Panc1 (cell line): ENCODE measurements at regions not wholly inside any gene's neighbourhood (a gene's known extent, or its start where the extent isn't known, plus 50 kb on each side); places are given as distances from the start of the nearest gene placed in this dataset.
A peak's percentile ranks its signal among the peaks of the same experiment; 100 is the strongest.

ENCODE experiments used
- ATAC-seq: fragments of 200-7000 bp; cut with Tn5 transposase; 2 replicates; pipeline ENCODE4 v1.9.1; 2020; ENCODE audit warnings: mild to moderate bottlenecking, moderate library complexity
- BruUV-seq: library from RNA; stranded (reverse); fragments of 400-500 nt; replicated peaks from 2 replicates; lab custom pipeline; 2021; lab: Mats Ljungman, UMichigan
- CTCF ChIA-PET: fragments of 300-600 bp; sonication (Branson Sonifier 250); formaldehyde crosslinking; loops from one replicate; lab custom pipeline; 2022; ENCODE audit warnings: antibody characterized with exemption; lab: Charles Lee
- POLR2A ChIA-PET: fragments of 300-600 bp; sonication (Branson Sonifier 250); formaldehyde crosslinking; loops from one replicate; lab custom pipeline; 2022; ENCODE audit warnings: antibody characterized with exemption; lab: Charles Lee
- DNase-seq: peaks from one replicate; pipeline ENCODE4 v3.0.0-alpha.2; 2010; ENCODE audit warnings: low read depth, low spot score
- H3K27ac ChIP-seq: 2 replicates; pipeline ENCODE4 v1.5.1; 2011; ENCODE audit warnings: mild to moderate bottlenecking, low read length, inconsistent platforms
- H3K27me3 ChIP-seq: fragments of 200-500 bp; sonication (Bioruptor generic); 2 replicates; pipeline ENCODE4 v1.6.0; 2014; ENCODE audit warnings: low read length, inconsistent platforms; ENCODE audit not compliant: control insufficient read depth, insufficient read depth
- H3K36me3 ChIP-seq: fragments of 200-500 bp; sonication (Bioruptor generic); 2 replicates; pipeline ENCODE4 v1.5.1; 2014; ENCODE audit warnings: inconsistent platforms, mild to moderate bottlenecking, low read length, moderate library complexity; ENCODE audit not compliant: control insufficient read depth, insufficient read depth
- H3K4me1 ChIP-seq: 2 replicates; pipeline ENCODE4 v1.5.1; 2011; ENCODE audit warnings: inconsistent platforms, mild to moderate bottlenecking, low read length, moderate library complexity; ENCODE audit not compliant: control insufficient read depth, insufficient read depth
- H3K4me3 ChIP-seq, 2 experiments: 2 replicates each; pipeline ENCODE4 v1.5.1; 2011 to 2012; ENCODE audit warnings: low read depth in 2 of 2, low read length in 2 of 2, mild to moderate bottlenecking in 2 of 2, inconsistent platforms in 1 of 2, moderate library complexity in 1 of 2
- H3K9me3 ChIP-seq: fragments of 200-500 bp; sonication (Bioruptor generic); 2 replicates; pipeline ENCODE4 v1.5.1; 2014; ENCODE audit warnings: low read depth, mild to moderate bottlenecking, inconsistent platforms, low read length, moderate library complexity; ENCODE audit not compliant: control insufficient read depth, insufficient read depth
- CTCF ChIP-seq: fragments of 450-650 bp; IDR thresholded peaks from 2 replicates; pipeline ENCODE4 v1.5.1; 2017; ENCODE audit warnings: mild to moderate bottlenecking
- POLR2AphosphoS5 ChIP-seq: IDR thresholded peaks from 2 replicates; pipeline ENCODE4 v1.6.1; 2012; ENCODE audit warnings: mild to moderate bottlenecking, low read depth, low read length, moderate library complexity
- REST ChIP-seq, 2 experiments: IDR thresholded peaks; 2 replicates each; pipeline ENCODE4 v1.6.1; 2011 to 2012; ENCODE audit warnings: low read depth in 2 of 2, control low read depth in 1 of 2, low read length in 1 of 2, mild to moderate bottlenecking in 1 of 2, moderate library complexity in 1 of 2; ENCODE audit not compliant: insufficient read depth in 1 of 2
- SIN3A ChIP-seq: IDR thresholded peaks from 2 replicates; pipeline ENCODE4 v1.6.1; 2012; ENCODE audit warnings: low read depth, mild to moderate bottlenecking, low read length, moderate library complexity, borderline replicate concordance; ENCODE audit not compliant: insufficient read depth
- TCF7L2 ChIP-seq: IDR thresholded peaks from 2 replicates; pipeline ENCODE4 v1.6.1; 2011; ENCODE audit warnings: mild to moderate bottlenecking, low read depth, low read length, inconsistent platforms
- in situ Hi-C: cut with HindIII; loops from 2 replicates; pipeline ENCODE4 v1.10.0; 2016; ENCODE audit warnings: low sequenced_read_pairs, low pct_unique_long_range_greater_than_20kb
- intact Hi-C: fragments of 100-400 bp; cut with micrococcal nuclease; formaldehyde crosslinking; loops from one replicate; pipeline ENCODE4 v1.10.0; 2022; ENCODE audit not compliant: unreplicated experiment

GRCh38 chr12:131380965-131381705 lies 329.8 kb upstream of the SFSWAP start:
- in situ Hi-C loops (no loop called here), intact Hi-C loops (no loop called here)
- no TSS peak for BruUV-seq
- Histone ChIP-seq H3K4me3 (no peak overlapping the region), H3K27ac (no peak overlapping the region), H3K9me3 (no peaks in the 10 kb centered on the region), H3K36me3 (no peaks in the 10 kb centered on the region), H3K4me1 (no peaks in the 10 kb centered on the region), H3K27me3 (peaks cover 5% of the 10 kb centered on the region; the same call in 1 of the 2 replicates)
- ChIA-PET CTCF (no interaction called here), POLR2A (no interaction called here)
- 0 out of 2 replicates have a peak, but pooled peaks have one; percentile 24 for ATAC-seq
- DNase-seq: no peak
- no peak for TF ChIP-seq SIN3A

GRCh38 chr12:131381716-131382430 lies 329.0 kb upstream of the SFSWAP start:
- no peaks in the 10 kb centered on the region for H3K9me3 ChIP-seq
- intact Hi-C loops: no loop called here
- no peak for DNase-seq
- no peak for TF ChIP-seq POLR2AphosphoS5
- TF ChIP-seq REST (IDR thresholded peaks at IDR 0.05; ENCODE audit: insufficient read depth in 1 of 2, low read depth in 2 of 2, low read length in 1 of 2): no peak
- TF ChIP-seq CTCF: no peak
- no peak for TF ChIP-seq TCF7L2
- TF ChIP-seq SIN3A: no peak
- in situ Hi-C loops: no loop called here
- no peak for ATAC-seq
- H3K4me1 ChIP-seq: no peaks in the 10 kb centered on the region
- no peak overlapping the region for H3K27ac ChIP-seq
- BruUV-seq: no TSS peak
- no peaks in the 10 kb centered on the region for H3K36me3 ChIP-seq
- no peak overlapping the region for H3K4me3 ChIP-seq
- peaks cover 5% of the 10 kb centered on the region; the same call in 1 of the 2 replicates for H3K27me3 ChIP-seq
- ChIA-PET POLR2A (no interaction called here), CTCF (no interaction called here)
